Neuronal stem cell (in vitro differentiated cells): ENCODE measurements at regions not wholly inside any gene's neighbourhood (a gene's known extent, or its start where the extent isn't known, plus 50 kb on each side); places are given as distances from the start of the nearest gene placed in this dataset.
"Not testable (repeated sequence)": the region's sequence is repeated elsewhere in the genome, so short reads cannot be mapped to it uniquely, and the experiment has no call there.

Source experiments
- DNase-seq: peaks from one replicate; pipeline ENCODE4 v3.0.0-alpha.2; 2013; ENCODE audit warnings: low spot score
- H2AFZ ChIP-seq: one replicate; pipeline ENCODE4 v1.6.1; 2013; ENCODE audit warnings: mild to moderate bottlenecking, low read length, inconsistent platforms
- H2AK5ac ChIP-seq: 2 replicates; pipeline ENCODE4 v1.6.1; 2013; ENCODE audit warnings: low read depth, mild to moderate bottlenecking, inconsistent platforms, low read length, moderate library complexity, mixed read lengths
- H2BK120ac ChIP-seq: 2 replicates; pipeline ENCODE4 v1.6.1; 2013; ENCODE audit warnings: low read depth, mild to moderate bottlenecking, inconsistent platforms, low read length, moderate library complexity, mixed read lengths
- H2BK12ac ChIP-seq: one replicate; pipeline ENCODE4 v1.6.1; 2013; ENCODE audit warnings: low read length, inconsistent platforms
- H2BK15ac ChIP-seq: 2 replicates; pipeline ENCODE4 v1.6.1; 2013; ENCODE audit warnings: mild to moderate bottlenecking, low read length, inconsistent platforms, mixed read lengths
- H2BK5ac ChIP-seq: one replicate; pipeline ENCODE4 v1.6.1; 2013; ENCODE audit warnings: inconsistent platforms, mild to moderate bottlenecking, low read length, moderate library complexity
- H3K14ac ChIP-seq: one replicate; pipeline ENCODE4 v1.6.1; 2013; ENCODE audit warnings: low read length, inconsistent platforms
- H3K18ac ChIP-seq: 2 replicates; pipeline ENCODE4 v1.6.1; 2013; ENCODE audit warnings: low read length, inconsistent platforms
- H3K23ac ChIP-seq: 2 replicates; pipeline ENCODE4 v1.6.1; 2013; ENCODE audit warnings: low read depth, mild to moderate bottlenecking, mixed read lengths, low read length, inconsistent platforms; ENCODE audit not compliant: poor library complexity
- H3K27ac ChIP-seq: replicated peaks from 3 replicates; pipeline ENCODE4 v1.5.1; 2013; ENCODE audit warnings: low read length, inconsistent platforms
- H3K27me3 ChIP-seq, 3 experiments: 2 replicates each; pipeline ENCODE4 v1.6.1; 2013; ENCODE audit warnings: low read length in 3 of 3, mild to moderate bottlenecking in 2 of 3, inconsistent platforms in 1 of 3, low read depth in 1 of 3, mixed read lengths in 1 of 3, moderate library complexity in 1 of 3; ENCODE audit not compliant: control insufficient read depth in 3 of 3, insufficient read depth in 3 of 3
- H3K36me3 ChIP-seq, 2 donors: replicated peaks in 1 of 2; 2 replicates each; pipeline ENCODE4 v1.6.1; 2013; ENCODE audit warnings: low read length in 2 of 2; ENCODE audit not compliant: control insufficient read depth in 2 of 2, insufficient read depth in 2 of 2
- H3K4ac ChIP-seq: 2 replicates; pipeline ENCODE4 v1.6.1; 2013; ENCODE audit warnings: inconsistent platforms, mild to moderate bottlenecking, low read length, moderate library complexity
- H3K4me1 ChIP-seq, 2 donors: 1 replicate in 1 of 2; 2 replicates in 1 of 2; pipeline ENCODE4 v1.6.1; 2013; ENCODE audit warnings: low read length in 2 of 2, low read depth in 1 of 2; ENCODE audit not compliant: control insufficient read depth in 2 of 2, insufficient read depth in 1 of 2
- H3K4me2 ChIP-seq: one replicate; pipeline ENCODE4 v1.6.1; 2013; ENCODE audit warnings: mild to moderate bottlenecking, low read length, inconsistent platforms; ENCODE audit not compliant: insufficient read depth, poor library complexity, severe bottlenecking
- H3K4me3 ChIP-seq, 2 donors: 2 replicates each; pipeline ENCODE4 v1.5.1; 2013; ENCODE audit warnings: low read length in 2 of 2, mild to moderate bottlenecking in 2 of 2, inconsistent platforms in 1 of 2, moderate library complexity in 1 of 2
- H3K79me1 ChIP-seq: one replicate; pipeline ENCODE4 v1.6.1; 2013; ENCODE audit warnings: low read depth, mild to moderate bottlenecking, inconsistent platforms, low read length, moderate library complexity
- H3K9ac ChIP-seq: one replicate; pipeline ENCODE4 v1.6.1; 2013; ENCODE audit warnings: mild to moderate bottlenecking, low read depth, low read length, inconsistent platforms; ENCODE audit not compliant: poor library complexity
- H3K9me3 ChIP-seq, 2 donors: replicated peaks in 1 of 2; 2 replicates each; pipeline versions ENCODE3 to v1.6.1; 2013; ENCODE audit warnings: low read length in 2 of 2, mild to moderate bottlenecking in 2 of 2, inconsistent platforms in 1 of 2, low read depth in 1 of 2, mixed read lengths in 1 of 2, moderate library complexity in 1 of 2; ENCODE audit not compliant: control insufficient read depth in 2 of 2, insufficient read depth in 1 of 2
- H4K8ac ChIP-seq: one replicate; pipeline ENCODE4 v1.6.1; 2013; ENCODE audit warnings: low read depth, mild to moderate bottlenecking, inconsistent platforms, low read length, moderate library complexity
- H4K91ac ChIP-seq: one replicate; pipeline ENCODE4 v1.6.1; 2013; ENCODE audit warnings: low read length, low read depth, mild to moderate bottlenecking, inconsistent platforms; ENCODE audit not compliant: poor library complexity
- WGBS, 2 donors: extraction: QIAGEN DNeasy Blood & Tissue Kit; methylation state at CpG; one replicate each; pipeline ENCODE4 v1.1.7; 2013; ENCODE audit warnings: missing lambda C conversion rate in 2 of 2, mixed read lengths in 1 of 2; ENCODE audit not compliant: insufficient read length in 2 of 2, insufficient replicate concordance in 1 of 2; ENCODE audit errors: extremely low coverage in 2 of 2; 5-methylcytosine and 5-hydroxymethylcytosine counted together

GRCh38 chrX:9374555-9374954 is 90.3 kb upstream of the TBL1X start:
- H3K18ac ChIP-seq: no peak overlapping the region
- no peak overlapping the region for H2BK120ac ChIP-seq
- WGBS, 2 donors: no CpG with 5 or more reads among the region's 6 CpGs
- no peak overlapping the region for H2BK5ac ChIP-seq
- H2BK15ac ChIP-seq: no peak overlapping the region
- no peaks in the 10 kb centered on the region for H3K9me3 ChIP-seq
- no peak overlapping the region for H4K8ac ChIP-seq
- no peak overlapping the region for H3K4me3 ChIP-seq
- no peak overlapping the region for H2AK5ac ChIP-seq
- H3K23ac ChIP-seq: no peak overlapping the region
- H3K4ac ChIP-seq: no peak overlapping the region
- H3K14ac ChIP-seq: no peak overlapping the region
- no peaks in the 10 kb centered on the region for H3K4me1 ChIP-seq
- no peak overlapping the region for H2BK12ac ChIP-seq
- DNase-seq: no peak
- no peaks in the 10 kb centered on the region for H3K79me1 ChIP-seq
- no peaks in the 10 kb centered on the region for H3K36me3 ChIP-seq
- no peak overlapping the region for H3K27ac ChIP-seq
- H4K91ac ChIP-seq: no peak overlapping the region
- H2AFZ ChIP-seq: no peak overlapping the region
- no peaks in the 10 kb centered on the region for H3K27me3 ChIP-seq
- no peak overlapping the region for H3K4me2 ChIP-seq
- H3K9ac ChIP-seq: no peak overlapping the region

- Histone ChIP-seq H3K9me3 (no peaks in the 10 kb centered on the region), H3K4me2 (no peak overlapping the region), H2AFZ (no peak overlapping the region), H3K4me1 (no peaks in the 10 kb centered on the region), H3K79me1 (no peaks in the 10 kb centered on the region), H4K8ac (no peak overlapping the region), H3K14ac (no peak overlapping the region), H2BK12ac (no peak overlapping the region), H2BK5ac (no peak overlapping the region), H3K18ac (no peak overlapping the region), H2AK5ac (no peak overlapping the region), H3K9ac (no peak overlapping the region), H4K91ac (no peak overlapping the region), H3K4me3 (no peak overlapping the region), H3K4ac (no peak overlapping the region), H2BK120ac (no peak overlapping the region), H3K23ac (no peak overlapping the region), H3K27me3 (no peaks in the 10 kb centered on the region), H2BK15ac (no peak overlapping the region), H3K36me3 (no peaks in the 10 kb centered on the region), H3K27ac (no peak overlapping the region)
- no CpG with 5 or more reads among the region's 4 CpGs for WGBS, 2 donors
- DNase-seq: no peak
Measured at GRCh38 chrX:9376111-9376510, 88.7 kb upstream of the TBL1X start.

- H4K91ac ChIP-seq, H2BK5ac ChIP-seq, H3K4me2 ChIP-seq, H3K4ac ChIP-seq, DNase-seq, H3K36me3 ChIP-seq, H2BK120ac ChIP-seq, H2BK12ac ChIP-seq, H3K14ac ChIP-seq, H2AK5ac ChIP-seq, H3K9me3 ChIP-seq, H3K27ac ChIP-seq, H2AFZ ChIP-seq, H3K79me1 ChIP-seq, H3K27me3 ChIP-seq, H3K9ac ChIP-seq, H4K8ac ChIP-seq, H3K23ac ChIP-seq, H3K18ac ChIP-seq, H3K4me1 ChIP-seq, H3K4me3 ChIP-seq, H2BK15ac ChIP-seq: not testable (repeated sequence)
- no CpG with 5 or more reads among the region's 3 CpGs for WGBS, 2 donors
Measured at GRCh38 chrX:9377216-9377615, 87.6 kb upstream of the TBL1X start.

- Histone ChIP-seq H3K27me3 (no peaks in the 10 kb centered on the region), H3K23ac (no peak overlapping the region), H3K4me3 (no peak overlapping the region), H3K4ac (no peak overlapping the region), H4K8ac (no peak overlapping the region), H3K14ac (no peak overlapping the region), H3K18ac (no peak overlapping the region), H2BK120ac (no peak overlapping the region), H2AFZ (no peak overlapping the region), H3K9me3 (no peaks in the 10 kb centered on the region), H2BK5ac (no peak overlapping the region), H3K4me2 (no peak overlapping the region), H3K4me1 (no peaks in the 10 kb centered on the region), H3K27ac (no peak overlapping the region), H2AK5ac (no peak overlapping the region), H4K91ac (no peak overlapping the region), H2BK15ac (no peak overlapping the region), H3K9ac (no peak overlapping the region), H2BK12ac (no peak overlapping the region), H3K36me3 (no peaks in the 10 kb centered on the region), H3K79me1 (no peaks in the 10 kb centered on the region)
- no CpG with 5 or more reads among the region's 7 CpGs for WGBS, 2 donors
- DNase-seq: no peak
Measured at GRCh38 chrX:9378980-9379696, 85.7 kb upstream of the TBL1X start.
